GM19025 (cell line): ENCODE measurements at regions not wholly inside any gene's neighbourhood (a gene's known extent, or its start where the extent isn't known, plus 50 kb on each side); places are given as distances from the start of the nearest gene placed in this dataset.
"Not testable (repeated sequence)": the region's sequence is repeated elsewhere in the genome, so short reads cannot be mapped to it uniquely, and the experiment has no call there.

Source experiments
- ATAC-seq: cut with Tn5 transposase; IDR thresholded peaks from one replicate; pipeline ENCODE4 v1.9.1; 2021; ENCODE audit warnings: mild to moderate bottlenecking, low read depth, moderate library complexity; ENCODE audit not compliant: unreplicated experiment

GRCh38 chr2:41210030-41210429 is 758.1 kb upstream of the SLC8A1 start:
- not testable (repeated sequence) for ATAC-seq

GRCh38 chr2:41216978-41217377 is 765.1 kb upstream of the SLC8A1 start:
- no peak for ATAC-seq

DNA sequence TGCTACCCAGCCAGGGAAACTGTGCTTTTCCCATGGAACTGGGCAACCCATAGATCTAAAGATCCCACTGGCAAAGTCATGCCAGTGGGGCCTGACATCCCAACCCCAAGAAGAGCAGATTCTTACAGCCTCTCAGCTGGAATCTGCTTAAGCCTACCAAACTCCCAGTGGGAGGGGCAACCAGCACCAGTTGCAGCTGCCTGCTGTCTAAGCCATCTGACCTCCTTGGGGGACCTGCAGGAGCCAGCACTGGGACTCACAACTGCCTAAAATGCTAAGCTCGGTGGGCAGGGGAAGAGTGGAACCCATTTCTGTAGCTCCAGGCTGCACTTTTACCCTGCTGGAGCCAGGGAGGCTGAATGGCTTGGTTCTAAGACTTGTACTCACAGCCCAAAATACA is 770.7 kb upstream of the SLC8A1 start:
- ATAC-seq: no peak

GRCh38 chr2:41234093-41234492 is 782.2 kb upstream of the SLC8A1 start:
- no peak for ATAC-seq

DNA sequence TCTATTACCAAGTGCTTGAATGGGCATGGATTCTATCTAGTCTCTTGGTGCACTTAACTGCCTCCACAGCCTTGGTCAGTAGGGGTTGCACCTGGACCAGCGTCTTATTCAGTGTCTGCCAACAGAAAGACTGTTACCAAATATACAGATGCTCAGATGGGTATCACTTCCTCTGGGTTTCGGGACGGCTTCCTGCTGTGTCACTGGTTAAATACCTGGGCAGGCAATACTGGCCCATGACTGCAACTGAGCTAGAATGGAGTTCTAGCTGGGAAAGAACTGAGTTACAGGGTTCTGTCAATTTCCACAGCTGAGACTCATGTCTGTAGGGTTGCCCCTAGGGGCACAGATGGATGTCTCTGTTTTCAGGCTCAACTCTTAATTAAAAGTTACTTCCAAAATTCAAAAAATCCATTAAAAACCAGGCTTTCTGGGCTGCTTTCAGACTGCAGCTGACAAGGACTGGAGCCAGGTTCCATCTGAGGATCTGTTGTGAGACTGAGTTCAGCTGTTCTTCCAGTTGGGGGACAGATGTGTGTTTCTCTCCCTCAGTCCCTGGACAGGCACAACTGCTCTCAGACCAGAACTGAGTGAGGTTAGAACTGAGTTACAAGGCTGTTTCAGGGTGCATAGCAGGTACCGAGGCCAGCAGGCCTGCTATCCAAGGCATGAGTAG is 789.6 kb upstream of the SLC8A1 start:
- peak; percentile 53 for ATAC-seq

DNA sequence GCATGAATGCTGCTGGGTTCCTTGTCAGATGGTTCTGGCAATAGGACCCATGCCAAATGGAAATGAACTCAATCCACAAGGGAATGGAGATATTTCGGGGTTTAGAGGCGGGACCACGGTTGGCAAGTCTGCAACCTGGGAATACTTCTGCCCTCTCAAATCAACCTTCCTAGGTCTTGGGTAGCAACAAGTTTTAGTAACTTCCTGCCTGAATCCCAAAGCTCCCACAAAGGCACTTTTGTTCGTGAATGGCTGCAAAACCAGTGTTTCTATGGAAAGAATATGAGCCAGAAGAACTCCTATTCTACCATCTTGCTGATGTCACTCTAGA is 790.1 kb upstream of the SLC8A1 start:
- ATAC-seq: no peak

DNA sequence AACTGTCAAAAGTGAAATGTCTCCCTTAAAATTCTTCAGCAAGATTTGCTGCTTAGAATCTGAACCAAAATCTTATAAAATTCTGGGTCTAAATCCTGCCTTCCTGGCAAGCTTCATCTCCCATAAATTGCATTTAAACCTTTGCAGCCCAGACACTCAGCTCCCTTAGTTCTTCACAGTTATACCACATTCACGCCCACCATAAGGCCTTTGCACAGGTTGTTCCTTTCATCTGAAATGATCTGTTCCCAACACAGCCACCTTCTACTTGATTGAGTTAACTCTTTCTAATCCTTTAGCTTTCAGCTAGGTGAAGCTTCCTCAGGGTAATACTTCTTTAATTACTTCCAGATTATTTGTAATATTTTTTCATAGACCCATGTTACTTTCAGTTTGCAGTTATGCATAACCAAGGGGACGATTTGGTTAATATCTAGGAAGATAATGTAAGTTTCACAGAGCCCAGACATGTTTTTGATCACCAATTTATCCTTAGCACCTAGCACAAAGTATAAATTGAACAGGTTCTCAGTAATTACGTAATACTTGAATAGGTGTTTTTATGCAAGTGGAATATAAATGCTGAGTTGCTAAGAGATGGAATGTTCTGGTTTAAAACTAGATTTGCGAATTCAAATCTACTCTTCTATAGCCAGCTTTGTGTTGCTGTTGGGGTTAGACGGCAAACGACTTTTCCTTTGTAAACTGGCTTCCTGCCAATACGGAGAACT is 779.7 kb upstream of the PKDCC start:
- ATAC-seq: no peak

DNA sequence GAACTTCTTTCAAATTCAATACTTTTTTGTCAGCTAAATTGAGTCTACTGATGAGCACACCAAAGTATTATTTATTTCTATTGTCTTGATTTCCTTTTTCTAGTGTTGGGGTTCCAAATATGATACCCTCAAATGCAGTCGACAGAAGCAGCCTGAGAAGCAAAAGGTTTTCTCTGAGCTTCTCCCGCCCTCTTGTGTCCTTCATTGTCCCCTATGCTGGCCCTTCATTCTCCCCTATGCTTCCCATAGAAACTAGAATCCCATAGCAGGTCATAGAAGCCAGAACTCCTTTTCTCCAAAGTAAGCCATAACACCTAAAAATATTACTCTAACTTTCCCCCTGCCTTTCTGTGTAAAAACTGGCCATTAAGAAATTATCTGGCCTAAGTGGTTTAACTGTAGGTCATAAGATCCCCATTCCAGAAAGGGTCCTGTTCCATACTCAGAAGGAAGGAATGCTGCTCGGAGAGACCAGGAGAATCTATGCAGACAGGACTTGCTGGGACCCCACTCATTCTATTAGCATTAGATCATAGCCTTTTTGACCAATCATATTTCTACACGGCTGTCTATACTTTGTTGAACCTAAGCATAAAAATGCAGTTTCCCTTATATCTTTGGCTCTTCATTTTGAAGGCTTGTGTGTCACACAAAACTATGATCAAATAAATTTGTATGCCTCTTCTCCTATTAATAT is 764.6 kb upstream of the PKDCC start:
- ATAC-seq: no peak

GRCh38 chr2:41293491-41293890 is 754.3 kb upstream of the PKDCC start:
- no peak for ATAC-seq

DNA sequence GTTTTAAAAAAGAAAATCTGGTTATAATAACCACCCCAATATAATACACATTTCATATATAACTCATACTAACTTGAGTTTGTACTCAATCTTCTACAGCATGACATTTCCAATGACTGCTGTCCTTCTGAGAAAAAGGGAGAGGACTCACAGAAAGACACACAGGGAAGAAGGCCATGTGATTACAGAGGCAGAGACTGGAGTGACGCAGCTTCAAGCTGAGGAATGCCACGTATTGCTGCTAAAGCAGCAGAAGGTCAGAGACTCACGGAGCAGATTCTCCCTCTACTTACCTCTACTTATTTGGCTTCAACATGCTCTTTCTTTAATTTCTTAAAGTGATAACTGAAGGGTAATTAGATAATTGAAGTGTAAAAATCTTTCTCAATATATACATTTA is 753.5 kb upstream of the PKDCC start:
- no peak for ATAC-seq

DNA sequence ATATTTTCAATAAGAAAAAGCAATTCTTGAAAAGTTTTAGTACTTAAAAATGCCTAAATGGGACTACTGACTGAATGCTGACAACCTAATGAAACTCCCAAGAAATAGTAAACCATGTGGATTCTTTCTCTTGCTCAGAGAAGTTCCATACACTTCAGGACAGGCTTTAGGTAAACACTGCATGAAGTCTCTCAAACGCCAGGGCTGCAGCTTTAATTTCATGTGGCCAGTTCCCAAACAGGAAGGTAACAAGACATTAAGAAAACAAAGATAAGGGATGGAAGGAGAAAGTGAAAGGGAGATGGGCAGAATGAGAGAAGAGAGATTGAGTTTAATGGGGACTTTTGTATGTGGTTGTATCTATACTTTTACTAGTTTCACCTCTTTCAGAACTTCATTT is 734.7 kb upstream of the PKDCC start:
- ATAC-seq: no peak

GRCh38 chr2:41314511-41315070 is 733.2 kb upstream of the PKDCC start:
- ATAC-seq: no peak

DNA sequence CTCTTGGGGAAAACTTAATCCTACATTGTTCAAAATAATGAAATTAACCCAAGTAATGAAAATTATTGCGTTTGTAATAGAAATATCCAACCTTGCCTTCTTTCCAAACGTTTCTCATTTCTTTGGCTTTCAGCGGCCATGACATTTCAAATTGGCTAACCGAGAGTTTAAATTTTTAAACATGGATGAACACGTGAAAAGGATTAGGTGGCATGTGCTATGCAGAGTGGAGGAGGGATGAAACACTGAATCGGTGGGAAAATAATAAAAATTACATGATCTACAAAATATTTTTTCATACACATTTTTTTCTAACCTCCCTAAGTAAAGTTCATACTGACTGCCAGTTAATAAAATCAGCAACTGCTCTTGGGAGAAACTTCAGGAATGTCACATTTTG is 728.4 kb upstream of the PKDCC start:
- no peak for ATAC-seq

GRCh38 chr2:41320491-41320890 is 727.3 kb upstream of the PKDCC start:
- no peak for ATAC-seq

- ATAC-seq: no peak
Measured at GRCh38 chr2:41321351-41321750, 726.5 kb upstream of the PKDCC start.

DNA sequence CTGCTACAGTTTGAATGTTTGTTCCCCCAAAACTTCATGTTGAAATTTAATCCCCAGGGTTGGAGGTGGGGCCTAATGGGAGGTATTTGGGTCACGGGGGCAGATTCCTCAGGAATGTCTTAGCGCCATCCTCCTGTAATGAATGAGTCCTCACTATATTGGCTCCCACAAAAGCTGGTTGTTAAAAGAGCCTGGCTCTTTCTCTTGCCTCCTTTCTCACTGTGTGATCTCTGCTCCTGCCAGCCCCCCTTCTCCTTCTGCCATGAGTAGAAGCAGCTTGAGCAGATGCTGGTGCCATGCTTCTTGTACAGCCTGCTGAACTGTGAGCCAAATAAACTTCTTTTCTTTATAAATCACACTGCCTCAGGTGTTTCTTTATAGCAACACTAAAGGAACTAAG is 721.0 kb upstream of the PKDCC start:
- ATAC-seq: no peak

DNA sequence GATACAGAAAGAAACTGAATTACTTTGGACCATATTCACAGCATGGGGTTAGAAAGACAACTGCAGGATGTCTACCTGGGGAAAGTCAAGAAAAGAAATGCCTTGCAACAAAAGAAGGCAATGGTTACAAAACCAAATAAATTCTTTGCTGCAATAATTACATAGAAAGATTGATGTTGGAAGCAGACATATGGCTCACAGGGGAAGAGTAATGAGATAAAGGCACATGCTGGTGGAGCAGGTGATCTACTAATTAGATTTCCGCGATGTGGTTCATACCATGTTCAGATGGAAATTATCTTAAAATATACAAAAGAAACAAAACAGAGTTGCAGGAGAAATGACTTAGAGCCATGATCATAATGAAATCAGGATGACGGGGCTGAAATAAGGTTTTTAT is 718.8 kb upstream of the PKDCC start:
- ATAC-seq: no peak

DNA sequence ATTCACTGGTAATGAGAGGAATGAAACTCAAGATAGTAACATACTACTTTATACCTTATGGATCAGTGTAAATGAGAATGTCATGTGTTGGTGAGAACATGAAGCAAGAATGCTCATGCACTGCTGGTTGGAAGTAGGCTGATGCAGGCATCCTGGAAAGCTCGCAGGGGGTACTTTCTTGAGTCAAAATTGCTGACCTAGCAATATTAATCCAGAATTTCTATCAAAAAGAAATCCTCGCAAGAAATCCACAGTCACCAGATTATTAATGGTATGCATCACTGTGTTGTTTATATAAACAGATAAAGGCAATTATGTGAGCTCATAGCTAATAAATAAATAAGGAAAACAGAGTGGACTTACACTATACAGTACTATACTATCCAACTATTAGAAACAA is 713.7 kb upstream of the PKDCC start:
- no peak for ATAC-seq

- ATAC-seq: not testable (repeated sequence)
Measured at GRCh38 chr2:41335573-41335972, 712.2 kb upstream of the PKDCC start.

DNA sequence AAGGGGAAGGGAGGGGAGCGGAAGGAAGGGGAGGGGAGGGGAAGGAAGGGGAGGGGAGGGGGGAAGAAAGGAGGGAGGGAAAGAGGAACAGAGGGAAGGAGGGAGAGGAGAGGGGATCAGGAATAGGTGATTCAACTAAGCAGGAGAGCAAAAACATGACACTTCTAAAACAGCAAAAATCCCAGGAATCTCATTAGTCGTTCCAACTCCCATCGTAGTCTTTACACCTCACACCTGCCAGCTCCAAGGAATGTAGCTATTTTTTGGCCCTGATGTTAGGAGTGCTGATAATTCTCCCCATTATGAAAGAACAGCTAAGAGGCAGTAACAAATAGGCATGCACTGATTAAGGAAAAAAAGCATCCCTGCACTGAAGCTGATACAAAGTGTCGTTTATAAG is 709.9 kb upstream of the PKDCC start:
- ATAC-seq: no peak

- no peak for ATAC-seq
Measured at GRCh38 chr2:41344529-41344928, 703.3 kb upstream of the PKDCC start.

GRCh38 chr2:41353060-41353459 is 694.8 kb upstream of the PKDCC start:
- no peak for ATAC-seq
